ENCODE measurements at regions not wholly inside any gene's neighbourhood (a gene's known extent, or its start where the extent isn't known, plus 50 kb on each side); places are given as distances from the start of the nearest gene placed in this dataset.

DNA sequence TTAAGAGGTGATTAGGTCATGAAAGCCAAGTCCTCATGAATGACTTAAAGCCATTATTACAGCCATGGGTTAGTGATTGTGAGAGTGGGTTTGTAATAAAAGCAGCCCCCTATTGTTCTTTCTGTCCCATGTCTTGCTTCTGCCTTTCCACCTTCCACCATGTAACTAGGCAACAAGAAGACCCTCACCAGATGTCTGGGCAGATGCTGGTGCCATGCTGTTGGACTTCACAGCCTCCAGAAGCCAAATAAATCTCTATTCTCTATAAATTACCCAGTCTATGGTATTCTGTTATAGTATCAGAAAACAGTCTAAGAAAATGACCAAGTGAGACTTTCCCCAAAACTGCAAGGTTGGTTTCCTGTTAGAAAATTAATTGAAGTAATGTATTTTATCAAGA lies 460.3 kb upstream of the ADARB2 start:
- TF ChIP-seq, protein P1, sequence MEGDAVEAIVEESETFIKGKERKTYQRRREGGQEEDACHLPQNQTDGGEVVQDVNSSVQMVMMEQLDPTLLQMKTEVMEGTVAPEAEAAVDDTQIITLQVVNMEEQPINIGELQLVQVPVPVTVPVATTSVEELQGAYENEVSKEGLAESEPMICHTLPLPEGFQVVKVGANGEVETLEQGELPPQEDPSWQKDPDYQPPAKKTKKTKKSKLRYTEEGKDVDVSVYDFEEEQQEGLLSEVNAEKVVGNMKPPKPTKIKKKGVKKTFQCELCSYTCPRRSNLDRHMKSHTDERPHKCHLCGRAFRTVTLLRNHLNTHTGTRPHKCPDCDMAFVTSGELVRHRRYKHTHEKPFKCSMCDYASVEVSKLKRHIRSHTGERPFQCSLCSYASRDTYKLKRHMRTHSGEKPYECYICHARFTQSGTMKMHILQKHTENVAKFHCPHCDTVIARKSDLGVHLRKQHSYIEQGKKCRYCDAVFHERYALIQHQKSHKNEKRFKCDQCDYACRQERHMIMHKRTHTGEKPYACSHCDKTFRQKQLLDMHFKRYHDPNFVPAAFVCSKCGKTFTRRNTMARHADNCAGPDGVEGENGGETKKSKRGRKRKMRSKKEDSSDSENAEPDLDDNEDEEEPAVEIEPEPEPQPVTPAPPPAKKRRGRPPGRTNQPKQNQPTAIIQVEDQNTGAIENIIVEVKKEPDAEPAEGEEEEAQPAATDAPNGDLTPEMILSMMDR (conservative IDR thresholded peaks at IDR 0.05; ENCODE audit: low read length) = no peak
- TF ChIP-seq EZH2phosphoT487 (IDR thresholded peaks at IDR 0.05; ENCODE audit: borderline replicate concordance, low read depth, low read length) = no peak
